Liver (tissue), 8 donors: ENCODE measurements at regions not wholly inside any gene's neighbourhood (a gene's known extent, or its start where the extent isn't known, plus 50 kb on each side); places are given as distances from the start of the nearest gene placed in this dataset.

Experiments
- DNase-seq: peaks from one replicate; pipeline ENCODE4 v3.0.0-alpha.2; 2017; ENCODE audit warnings: low spot score
- H3K27ac ChIP-seq, 2 donors: one replicate each; pipeline ENCODE4 v1.7.0; 2013; ENCODE audit warnings: inconsistent platforms in 2 of 2, low read length in 2 of 2, control low read depth in 1 of 2, low read depth in 1 of 2, mild to moderate bottlenecking in 1 of 2
- H3K27me3 ChIP-seq, 4 donors: one replicate each; pipeline versions ENCODE4 v1.6.1 to v1.7.0; 2013; ENCODE audit warnings: low read length in 3 of 4, inconsistent platforms in 1 of 4, mild to moderate bottlenecking in 1 of 4, moderate library complexity in 1 of 4; ENCODE audit not compliant: control insufficient read depth in 4 of 4, insufficient read depth in 4 of 4
- H3K36me3 ChIP-seq, 4 donors: one replicate each; pipeline versions ENCODE4 v1.6.1 to v1.7.0; 2013; ENCODE audit warnings: low read length in 3 of 4, mild to moderate bottlenecking in 3 of 4, low read depth in 1 of 4, moderate library complexity in 1 of 4; ENCODE audit not compliant: control insufficient read depth in 4 of 4, insufficient read depth in 3 of 4
- H3K4me1 ChIP-seq, 4 donors: one replicate each; pipeline versions ENCODE4 v1.6.1 to v1.7.0; 2013; ENCODE audit warnings: low read length in 3 of 4, mild to moderate bottlenecking in 3 of 4, moderate library complexity in 1 of 4; ENCODE audit not compliant: control insufficient read depth in 4 of 4, insufficient read depth in 4 of 4
- H3K4me3 ChIP-seq, 3 donors: one replicate each; pipeline versions ENCODE4 v1.6.1 to v1.7.0; 2013; ENCODE audit warnings: low read length in 3 of 3, control low read depth in 1 of 3, low read depth in 1 of 3, mild to moderate bottlenecking in 1 of 3
- H3K9ac ChIP-seq, 2 donors: one replicate each; pipeline ENCODE4 v1.7.0; 2013; ENCODE audit warnings: low read length in 2 of 2, mild to moderate bottlenecking in 2 of 2, moderate library complexity in 2 of 2, control low read depth in 1 of 2, low read depth in 1 of 2
- H3K9me3 ChIP-seq, 4 donors: one replicate each; pipeline versions ENCODE4 v1.6.1 to v1.7.0; 2013; ENCODE audit warnings: low read length in 3 of 4; ENCODE audit not compliant: control insufficient read depth in 4 of 4
- ATF3 ChIP-seq: IDR thresholded peaks from 2 replicates; pipeline ENCODE4 v1.6.1; 2016; ENCODE audit warnings: antibody characterized with exemption
- EGR1 ChIP-seq, 2 donors: IDR thresholded peaks; 2 replicates each; pipeline ENCODE4 v1.6.1; 2016 to 2018; ENCODE audit warnings: antibody characterized with exemption in 2 of 2, low read depth in 2 of 2
- FOXA1 ChIP-seq: IDR thresholded peaks from 2 replicates; pipeline ENCODE4 v1.6.1; 2016; ENCODE audit warnings: antibody characterized with exemption
- FOXA2 ChIP-seq: IDR thresholded peaks from 2 replicates; pipeline ENCODE4 v1.6.1; 2016; ENCODE audit warnings: antibody characterized with exemption
- GABPA ChIP-seq, 2 donors: IDR thresholded peaks in 1 of 2; conservative IDR thresholded peaks in 1 of 2; 2 replicates each; pipeline ENCODE4 v1.6.1; 2016; ENCODE audit warnings: antibody characterized with exemption in 2 of 2, mild to moderate bottlenecking in 1 of 2, moderate library complexity in 1 of 2
- HNF4A ChIP-seq, 2 donors: conservative IDR thresholded peaks; 2 replicates each; pipeline ENCODE4 v1.6.1; 2016; ENCODE audit warnings: antibody characterized with exemption in 2 of 2, mild to moderate bottlenecking in 2 of 2
- HNF4G ChIP-seq: IDR thresholded peaks from 2 replicates; pipeline ENCODE4 v1.6.1; 2016; ENCODE audit warnings: antibody characterized with exemption
- JUND ChIP-seq, 2 donors: IDR thresholded peaks; 2 replicates each; pipeline ENCODE4 v1.6.1; 2016; ENCODE audit warnings: antibody characterized with exemption in 2 of 2
- NR2F2 ChIP-seq: IDR thresholded peaks from 2 replicates; pipeline ENCODE4 v1.6.1; 2016; ENCODE audit warnings: antibody characterized with exemption
- RAD21 ChIP-seq, 2 donors: IDR thresholded peaks; 2 replicates each; pipeline ENCODE4 v1.6.1; 2016; ENCODE audit warnings: antibody characterized with exemption in 2 of 2, mild to moderate bottlenecking in 2 of 2
- REST ChIP-seq: IDR thresholded peaks from 2 replicates; pipeline ENCODE4 v1.6.1; 2016; ENCODE audit warnings: antibody characterized with exemption, mild to moderate bottlenecking
- RXRA ChIP-seq, 2 donors: IDR thresholded peaks; 2 replicates each; pipeline ENCODE4 v1.6.1; 2017 to 2018; ENCODE audit warnings: antibody characterized with exemption in 2 of 2, mild to moderate bottlenecking in 1 of 2
- SP1 ChIP-seq: IDR thresholded peaks from 2 replicates; pipeline ENCODE4 v1.6.1; 2018; ENCODE audit warnings: antibody characterized with exemption, mild to moderate bottlenecking
- TAF1 ChIP-seq: conservative IDR thresholded peaks from 2 replicates; pipeline ENCODE4 v1.6.1; 2016; ENCODE audit warnings: antibody characterized with exemption, mild to moderate bottlenecking
- YY1 ChIP-seq: IDR thresholded peaks from 2 replicates; pipeline ENCODE4 v1.6.1; 2016; ENCODE audit warnings: antibody characterized with exemption, mild to moderate bottlenecking
- WGBS: extraction: QIAGEN DNeasy Blood & Tissue Kit; methylation state at CpG from one replicate; pipeline ENCODE4 v1.1.7; 2013; 5-methylcytosine and 5-hydroxymethylcytosine counted together
- TF ChIP-seq, protein P1 (sequence below): fragments of 150-350 bp; IDR thresholded peaks from 2 replicates; pipeline ENCODE4 v1.5.1; 2017; ENCODE audit warnings: improper control_type of control experiment, low read depth, low read length; ENCODE audit not compliant: missing input control
- TF ChIP-seq, protein P2 (sequence below): IDR thresholded peaks from 2 replicates; pipeline ENCODE4 v1.6.1; 2016; ENCODE audit warnings: antibody characterized with exemption
- donor health status: healthy.
- donor health status: healthy.
- donor health status: healthy.
- donor health status: healthy.
- donor health status: healthy.

GRCh38 chr7:86978808-86979506, 80.5 kb downstream of the ELAPOR2 start:
- H3K4me1 ChIP-seq: no peaks in the 10 kb centered on the region
- H3K9me3 ChIP-seq: no peaks in the 10 kb centered on the region
- H3K27ac ChIP-seq: no peak overlapping the region
- 41% methylated on average over 3 of the region's 3 CpGs for WGBS
- TF ChIP-seq TAF1 (no peak), FOXA1 (no peak), JUND (IDR thresholded peaks at IDR 0.05) (no peak), RAD21 (IDR thresholded peaks at IDR 0.05) (no peak), REST (no peak), ATF3 (no peak), RXRA (IDR thresholded peaks at IDR 0.05) (no peak), NR2F2 (no peak)
- TF ChIP-seq, protein P1, sequence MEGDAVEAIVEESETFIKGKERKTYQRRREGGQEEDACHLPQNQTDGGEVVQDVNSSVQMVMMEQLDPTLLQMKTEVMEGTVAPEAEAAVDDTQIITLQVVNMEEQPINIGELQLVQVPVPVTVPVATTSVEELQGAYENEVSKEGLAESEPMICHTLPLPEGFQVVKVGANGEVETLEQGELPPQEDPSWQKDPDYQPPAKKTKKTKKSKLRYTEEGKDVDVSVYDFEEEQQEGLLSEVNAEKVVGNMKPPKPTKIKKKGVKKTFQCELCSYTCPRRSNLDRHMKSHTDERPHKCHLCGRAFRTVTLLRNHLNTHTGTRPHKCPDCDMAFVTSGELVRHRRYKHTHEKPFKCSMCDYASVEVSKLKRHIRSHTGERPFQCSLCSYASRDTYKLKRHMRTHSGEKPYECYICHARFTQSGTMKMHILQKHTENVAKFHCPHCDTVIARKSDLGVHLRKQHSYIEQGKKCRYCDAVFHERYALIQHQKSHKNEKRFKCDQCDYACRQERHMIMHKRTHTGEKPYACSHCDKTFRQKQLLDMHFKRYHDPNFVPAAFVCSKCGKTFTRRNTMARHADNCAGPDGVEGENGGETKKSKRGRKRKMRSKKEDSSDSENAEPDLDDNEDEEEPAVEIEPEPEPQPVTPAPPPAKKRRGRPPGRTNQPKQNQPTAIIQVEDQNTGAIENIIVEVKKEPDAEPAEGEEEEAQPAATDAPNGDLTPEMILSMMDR: no peak
- TF ChIP-seq, protein P2, sequence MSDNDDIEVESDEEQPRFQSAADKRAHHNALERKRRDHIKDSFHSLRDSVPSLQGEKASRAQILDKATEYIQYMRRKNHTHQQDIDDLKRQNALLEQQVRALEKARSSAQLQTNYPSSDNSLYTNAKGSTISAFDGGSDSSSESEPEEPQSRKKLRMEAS: no peak
- H3K9ac ChIP-seq: no peak overlapping the region
- no peak overlapping the region for H3K4me3 ChIP-seq
- H3K36me3 ChIP-seq: no peaks in the 10 kb centered on the region
- H3K27me3 ChIP-seq: no peaks in the 10 kb centered on the region
- DNase-seq: no peak

DNA sequence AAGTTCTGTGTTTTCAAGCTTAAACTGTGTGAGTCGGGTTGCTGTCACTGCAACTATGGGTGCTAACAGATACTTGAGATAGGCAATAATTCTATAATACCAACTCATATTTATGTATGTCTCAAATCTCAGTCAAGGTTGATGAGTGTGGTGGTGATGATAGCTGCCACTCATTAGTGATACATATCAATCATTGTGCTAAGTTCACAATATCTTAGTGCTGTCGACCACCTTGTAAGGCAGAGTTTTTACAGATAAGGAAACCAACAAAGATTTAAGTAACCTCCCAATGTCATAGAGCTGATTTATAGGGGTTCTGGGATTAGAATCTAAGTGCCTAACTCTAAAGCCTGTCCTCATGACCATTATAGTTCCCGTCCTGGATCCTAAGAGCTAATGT, 82.5 kb downstream of the ELAPOR2 start:
- no peak overlapping the region for H3K27ac ChIP-seq
- peaks cover 0 to 2% (median 0%) of the 10 kb centered on the region in 4 donors for H3K27me3 ChIP-seq
- no peak overlapping the region for H3K9ac ChIP-seq
- H3K9me3 ChIP-seq: no peaks in the 10 kb centered on the region
- WGBS: 75% methylated on average over 3 of the region's 3 CpGs
- no peaks in the 10 kb centered on the region for H3K4me1 ChIP-seq
- no peak for DNase-seq
- H3K4me3 ChIP-seq: no peak overlapping the region
- no peaks in the 10 kb centered on the region for H3K36me3 ChIP-seq
- TF ChIP-seq ATF3: no peak
- no peak for TF ChIP-seq HNF4G
- no peak for TF ChIP-seq GABPA (IDR thresholded peaks at IDR 0.05 in 1 of 2, conservative IDR thresholded peaks at IDR 0.05 in 1 of 2)
- TF ChIP-seq, protein P1: no peak
- no peak for TF ChIP-seq REST
- TF ChIP-seq HNF4A (conservative IDR thresholded peaks at IDR 0.05): no peak
- no peak for TF ChIP-seq EGR1 (IDR thresholded peaks at IDR 0.05; ENCODE audit: low read depth in 2 of 2)
- TF ChIP-seq SP1: no peak
- no peak for TF ChIP-seq YY1
- no peak for TF ChIP-seq TAF1
- TF ChIP-seq, protein P2: no peak
- TF ChIP-seq FOXA2: no peak
